GM23338 (cell line): ENCODE measurements at regions not wholly inside any gene's neighbourhood (a gene's known extent, or its start where the extent isn't known, plus 50 kb on each side); places are given as distances from the start of the nearest gene placed in this dataset.

ENCODE experiments used
- ATAC-seq: fragments of 200-7000 bp; cut with Tn5 transposase; 3 replicates; pipeline ENCODE4 v1.9.1; 2020
- DNase-seq: peaks from one replicate; pipeline ENCODE4 v3.0.0-alpha.2; 2015; ENCODE audit warnings: low spot score
- H2AFZ ChIP-seq: fragments of 200-600 bp; sonication (generic); 2 replicates; pipeline ENCODE4 v1.8.0; 2016; ENCODE audit warnings: antibody characterized with exemption, mild to moderate bottlenecking, moderate library complexity
- H3F3A ChIP-seq: fragments of 200-600 bp; sonication (generic); replicated peaks from 2 replicates; pipeline ENCODE4 v1.8.0; 2017; ENCODE audit warnings: antibody characterized with exemption, mixed run types, low read depth
- H3K27ac ChIP-seq: fragments of 200-600 bp; sonication (generic); 2 replicates; pipeline ENCODE4 v1.6.1; 2016; ENCODE audit warnings: low read depth
- H3K27me3 ChIP-seq: fragments of 200-600 bp; sonication (generic); 2 replicates; pipeline ENCODE4 v1.8.0; 2016; ENCODE audit warnings: mild to moderate bottlenecking, mixed run types, moderate library complexity; ENCODE audit not compliant: insufficient read depth
- H3K36me3 ChIP-seq: fragments of 200-600 bp; sonication (generic); 2 replicates; pipeline ENCODE4 v1.8.0; 2016; ENCODE audit warnings: mild to moderate bottlenecking; ENCODE audit not compliant: insufficient read depth
- H3K4me1 ChIP-seq: fragments of 200-600 bp; sonication (generic); 2 replicates; pipeline ENCODE4 v1.8.0; 2016; ENCODE audit warnings: mild to moderate bottlenecking, moderate library complexity; ENCODE audit not compliant: insufficient read depth
- H3K4me2 ChIP-seq: fragments of 200-600 bp; sonication (generic); 2 replicates; pipeline ENCODE4 v1.7.1; 2017; ENCODE audit warnings: mixed run types
- H3K4me3 ChIP-seq: fragments of 200-600 bp; sonication (generic); 2 replicates; pipeline ENCODE4 v1.6.1; 2016; ENCODE audit warnings: mixed run types
- H3K79me2 ChIP-seq: fragments of 200-600 bp; sonication (generic); replicated peaks from 2 replicates; pipeline ENCODE4 v1.8.0; 2017; ENCODE audit warnings: mild to moderate bottlenecking; ENCODE audit not compliant: insufficient read depth
- H3K9me2 ChIP-seq: fragments of 200-600 bp; sonication (generic); 2 replicates; pipeline ENCODE4 v1.8.0; 2017; ENCODE audit not compliant: insufficient read depth
- H4K20me1 ChIP-seq: fragments of 200-600 bp; sonication (generic); replicated peaks from 2 replicates; pipeline ENCODE4 v1.8.0; 2017; ENCODE audit warnings: mild to moderate bottlenecking; ENCODE audit not compliant: insufficient read depth
- H3K27ac Mint-ChIP-seq: 2 replicates; pipeline ENCODE4 v1.8.0; 2020; ENCODE audit warnings: inconsistent platforms, mild to moderate bottlenecking, moderate library complexity, mixed read lengths
- H3K27me3 Mint-ChIP-seq: 3 replicates; pipeline ENCODE4 v1.8.0; 2022; ENCODE audit warnings: low read depth, mild to moderate bottlenecking, moderate library complexity, mixed read lengths, inconsistent platforms; ENCODE audit not compliant: insufficient read depth, poor library complexity
- H3K36me3 Mint-ChIP-seq: 3 replicates; pipeline ENCODE4 v1.8.0; 2021; ENCODE audit warnings: low read depth, mild to moderate bottlenecking, inconsistent platforms, moderate library complexity, mixed read lengths
- H3K4me1 Mint-ChIP-seq: 3 replicates; pipeline ENCODE4 v1.8.0; 2020; ENCODE audit warnings: mild to moderate bottlenecking, inconsistent platforms, mixed read lengths
- H3K4me3 Mint-ChIP-seq: 3 replicates; pipeline ENCODE4 v1.8.0; 2021; ENCODE audit warnings: moderate library complexity, mild to moderate bottlenecking, inconsistent platforms, mixed read lengths
- H3K9me3 Mint-ChIP-seq: 3 replicates; pipeline ENCODE4 v1.8.0; 2020; ENCODE audit warnings: moderate library complexity, mild to moderate bottlenecking, inconsistent platforms, mixed read lengths
- CREB1 ChIP-seq: fragments of 250-450 bp; sonication (Bioruptor Pico); IDR thresholded peaks from 2 replicates; pipeline ENCODE4 v1.5.0; 2020; ENCODE audit warnings: low read depth, mild to moderate bottlenecking, moderate library complexity
- CTCF ChIP-seq, 2 experiments: fragments of 200-600 bp in 1 of 2; sonication (generic) in 1 of 2; conservative IDR thresholded peaks; 2 replicates each; pipeline versions ENCODE4 v1.5.1 to v1.6.1; 2016 to 2017; ENCODE audit warnings: antibody characterized with exemption in 2 of 2, low read depth in 2 of 2, mild to moderate bottlenecking in 2 of 2, moderate library complexity in 1 of 2
- ETS1 ChIP-seq: IDR thresholded peaks from 2 replicates; pipeline ENCODE4 v1.6.1; 2016; ENCODE audit warnings: antibody characterized with exemption
- EZH2 ChIP-seq: fragments of 200-600 bp; sonication (generic); IDR thresholded peaks from one replicate; pipeline ENCODE4 v1.8.0; 2017; ENCODE audit warnings: antibody characterized with exemption, mild to moderate bottlenecking, low read depth; ENCODE audit not compliant: unreplicated experiment
- EZH2phosphoT487 ChIP-seq: fragments of 200-600 bp; sonication (generic); IDR thresholded peaks from one replicate; pipeline ENCODE4 v1.8.1; 2018; ENCODE audit warnings: antibody characterized with exemption; ENCODE audit not compliant: unreplicated experiment
- JUNB ChIP-seq: IDR thresholded peaks from one replicate; pipeline ENCODE4 v1.6.1; 2016; ENCODE audit warnings: antibody characterized with exemption; ENCODE audit not compliant: unreplicated experiment
- NANOG ChIP-seq: IDR thresholded peaks from 2 replicates; pipeline ENCODE4 v1.6.1; 2016; ENCODE audit warnings: antibody characterized with exemption, borderline replicate concordance
- POLR2AphosphoS5 ChIP-seq: IDR thresholded peaks from 2 replicates; pipeline ENCODE4 v1.6.1; 2016; ENCODE audit warnings: antibody characterized with exemption, low read depth
- REST ChIP-seq: IDR thresholded peaks from one replicate; pipeline ENCODE4 v1.6.1; 2018; ENCODE audit warnings: antibody characterized with exemption; ENCODE audit not compliant: unreplicated experiment
- STAT1 ChIP-seq: IDR thresholded peaks from one replicate; pipeline ENCODE4 v1.6.1; 2016; ENCODE audit warnings: antibody characterized with exemption; ENCODE audit not compliant: unreplicated experiment
- ZNF114 ChIP-seq: fragments of 250-450 bp; sonication (Bioruptor Pico); IDR thresholded peaks from 2 replicates; pipeline ENCODE4 v1.5.0; 2020; ENCODE audit warnings: mild to moderate bottlenecking, moderate library complexity
- ZNF331 ChIP-seq: fragments of 250-450 bp; sonication (Bioruptor Pico); IDR thresholded peaks from 2 replicates; pipeline ENCODE4 v1.5.0; 2020; ENCODE audit warnings: low read depth, mild to moderate bottlenecking, moderate library complexity
- ZNF462 ChIP-seq: fragments of 250-450 bp; sonication (Bioruptor Pico); IDR thresholded peaks from 2 replicates; pipeline ENCODE4 v1.5.0; 2020; ENCODE audit warnings: mild to moderate bottlenecking, moderate library complexity

GRCh38 chr5:45189481-45189880 lies 380.7 kb downstream of the MRPS30 start:
- no peaks in the 10 kb centered on the region for H3K79me2 ChIP-seq
- H3K9me3 Mint-ChIP-seq: no peaks in the 10 kb centered on the region
- no peaks in the 10 kb centered on the region; the same call in 2 of the 3 replicates for H3K36me3 Mint-ChIP-seq
- H3K27me3 ChIP-seq: no peaks in the 10 kb centered on the region
- H4K20me1 ChIP-seq: no peaks in the 10 kb centered on the region
- no peak overlapping the region for H3K27ac Mint-ChIP-seq
- H3K36me3 ChIP-seq: no peaks in the 10 kb centered on the region
- H3K4me1 Mint-ChIP-seq: peaks cover 18% of the 10 kb centered on the region
- peaks cover 6% of the 10 kb centered on the region; the same call in 1 of the 2 replicates for H3K4me1 ChIP-seq
- DNase-seq (no peak), ATAC-seq (no peak)
- TF ChIP-seq ZNF114 (CRISPR knock-in tag) (no peak), STAT1 (no peak), REST (no peak), CTCF (conservative IDR thresholded peaks at IDR 0.05; ENCODE audit: low read depth in 2 of 2) (no peak), EZH2 (no peak), POLR2AphosphoS5 (no peak), CREB1 (CRISPR knock-in tag) (no peak), NANOG (no peak), ZNF331 (CRISPR knock-in tag) (no peak), ETS1 (no peak), JUNB (no peak), ZNF462 (CRISPR knock-in tag) (no peak), EZH2phosphoT487 (no peak)
- no peak overlapping the region for H3K27ac ChIP-seq
- H3K4me2 ChIP-seq: no peak overlapping the region
- no peaks in the 10 kb centered on the region for H3K27me3 Mint-ChIP-seq
- no peak overlapping the region for H3K4me3 ChIP-seq
- no peaks in the 10 kb centered on the region for H3F3A ChIP-seq
- no peak overlapping the region for H2AFZ ChIP-seq
- H3K4me3 Mint-ChIP-seq: no peak overlapping the region
- no peaks in the 10 kb centered on the region for H3K9me2 ChIP-seq
